BJ (cell line): ENCODE measurements at regions not wholly inside any gene's neighbourhood (a gene's known extent, or its start where the extent isn't known, plus 50 kb on each side); places are given as distances from the start of the nearest gene placed in this dataset.

Experiments used
- CTCF ChIA-PET: fragments of 350-600 bp; formaldehyde crosslinking; extraction: SDS; loops from one replicate; lab custom pipeline; 2021; ENCODE audit warnings: antibody characterized with exemption, inconsistent platforms; lab: Yijun Ruan, JAX
- POLR2A ChIA-PET: fragments of 300-600 bp; sonication (Branson Sonifier 250); formaldehyde crosslinking; extraction: SDS; loops from one replicate; lab custom pipeline; 2021; ENCODE audit warnings: antibody characterized with exemption; lab: Charles Lee
- DNase-seq: peaks from one replicate; pipeline ENCODE4 v3.0.0-alpha.2; 2011; ENCODE audit warnings: low read depth
- H3K27me3 ChIP-seq: 2 replicates; pipeline ENCODE4 v1.6.0; 2011; ENCODE audit warnings: low read length; ENCODE audit not compliant: control insufficient read depth, insufficient read depth
- H3K36me3 ChIP-seq: 2 replicates; pipeline ENCODE4 v1.5.1; 2011; ENCODE audit warnings: low read length; ENCODE audit not compliant: control insufficient read depth, insufficient read depth
- H3K4me3 ChIP-seq: 2 replicates; pipeline ENCODE4 v1.5.1; 2011; ENCODE audit warnings: low read depth, mild to moderate bottlenecking, control low read depth, low read length
- CTCF ChIP-seq: IDR thresholded peaks from 2 replicates; pipeline ENCODE4 v1.5.1; 2011; ENCODE audit warnings: low read depth, mild to moderate bottlenecking, control low read depth, inconsistent platforms, low read length, moderate library complexity; ENCODE audit not compliant: insufficient read depth

GRCh38 chr13:56110751-56111150, 1030.0 kb upstream of the PRR20A start:
- Histone ChIP-seq H3K4me3 (no peak overlapping the region), H3K36me3 (no peaks in the 10 kb centered on the region), H3K27me3 (no peaks in the 10 kb centered on the region)
- no peak for TF ChIP-seq CTCF
- CTCF ChIA-PET, result no interaction called here
- DNase-seq, result no peak
- POLR2A ChIA-PET, result no interaction called here

- no peaks in the 10 kb centered on the region for H3K27me3 ChIP-seq
- ChIA-PET POLR2A (no interaction called here), CTCF (no interaction called here)
- no peak for TF ChIP-seq CTCF
- no peak for DNase-seq
- H3K4me3 ChIP-seq, result no peak overlapping the region
- H3K36me3 ChIP-seq, result no peaks in the 10 kb centered on the region
Observed at GRCh38 chr13:56134524-56134923, 1006.2 kb upstream of the PRR20A start.

GRCh38 chr13:56166864-56167263, 973.9 kb upstream of the PRR20A start:
- Histone ChIP-seq H3K4me3 (no peak overlapping the region), H3K36me3 (no peaks in the 10 kb centered on the region), H3K27me3 (no peaks in the 10 kb centered on the region)
- CTCF ChIA-PET, result no interaction called here
- TF ChIP-seq CTCF, result no peak
- no peak for DNase-seq
- POLR2A ChIA-PET, result no interaction called here

- H3K4me3 ChIP-seq, result no peak overlapping the region
- CTCF ChIA-PET, result no interaction called here
- DNase-seq, result no peak
- POLR2A ChIA-PET, result no interaction called here
- no peaks in the 10 kb centered on the region for H3K27me3 ChIP-seq
- no peak for TF ChIP-seq CTCF
- no peaks in the 10 kb centered on the region for H3K36me3 ChIP-seq
Observed at GRCh38 chr13:56168581-56168980, 972.1 kb upstream of the PRR20A start.

GRCh38 chr13:56173346-56173745, 967.4 kb upstream of the PRR20A start:
- TF ChIP-seq CTCF, result no peak
- ChIA-PET POLR2A (no interaction called here), CTCF (no interaction called here)
- H3K4me3 ChIP-seq, result no peak overlapping the region
- H3K36me3 ChIP-seq, result no peaks in the 10 kb centered on the region
- H3K27me3 ChIP-seq, result no peaks in the 10 kb centered on the region
- no peak for DNase-seq
